ENCODE measurements at regions not wholly inside any gene's neighbourhood (a gene's known extent, or its start where the extent isn't known, plus 50 kb on each side); places are given as distances from the start of the nearest gene placed in this dataset.

DNA sequence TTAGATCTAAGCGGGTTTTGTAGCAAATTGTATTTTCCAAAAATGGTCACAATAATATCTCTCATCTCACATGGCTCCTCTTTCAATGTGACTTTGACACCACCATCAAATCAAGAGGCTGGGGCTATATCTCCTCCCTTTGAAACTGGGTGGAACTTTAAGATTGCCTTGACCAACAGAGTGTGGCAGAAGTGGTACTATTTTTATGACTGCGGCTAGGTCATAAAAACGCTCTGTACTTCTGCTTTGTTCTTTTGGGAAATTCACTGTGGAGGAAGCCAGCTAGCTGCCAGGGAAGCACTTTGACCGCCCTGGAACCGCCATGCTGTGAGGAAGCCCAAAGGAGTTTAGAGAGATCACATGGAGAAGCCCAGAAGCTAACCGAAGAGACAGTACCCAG, 50.7 kb upstream of the ACOT11 start:
- DNase-seq: no peak

DNA sequence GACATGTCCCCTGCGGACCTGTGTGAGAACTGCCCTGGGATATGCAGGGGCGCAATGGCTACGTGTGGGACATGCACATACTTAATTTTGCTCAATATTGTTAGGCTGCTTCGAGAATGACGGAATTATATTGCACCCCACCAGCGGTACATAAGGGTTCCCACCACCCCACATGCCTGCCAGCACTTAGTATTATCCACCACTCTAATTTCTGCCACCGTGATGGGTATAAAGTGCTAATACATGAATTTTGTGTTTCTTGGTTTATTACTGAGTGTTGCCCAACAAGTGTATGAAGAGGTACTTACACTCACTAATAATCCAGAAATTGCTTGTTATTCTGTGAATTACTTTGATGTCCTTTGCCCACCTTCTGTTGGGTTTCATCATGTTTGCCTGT, 52.1 kb upstream of the ACOT11 start:
- no peak for DNase-seq

DNA sequence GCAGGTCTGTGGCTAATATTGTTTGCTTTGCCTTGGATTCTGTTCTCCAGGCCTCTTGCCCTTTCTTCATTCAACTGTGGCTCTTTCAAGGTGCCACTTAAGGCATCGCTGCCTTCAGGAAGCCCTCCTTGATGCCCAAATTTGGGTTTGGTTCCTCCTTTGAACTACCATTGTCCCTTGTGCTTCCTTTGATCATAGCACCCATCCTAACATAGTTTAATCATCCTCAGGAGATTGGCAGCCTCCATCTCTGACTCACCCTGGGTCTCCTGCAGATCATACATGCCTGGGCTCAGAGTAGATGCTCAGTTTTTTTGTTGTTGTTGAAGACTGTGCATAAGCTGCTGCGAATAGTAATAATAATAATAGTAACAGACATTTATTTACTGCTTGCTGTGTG, 54.4 kb upstream of the ACOT11 start:
- DNase-seq: no peak

DNA sequence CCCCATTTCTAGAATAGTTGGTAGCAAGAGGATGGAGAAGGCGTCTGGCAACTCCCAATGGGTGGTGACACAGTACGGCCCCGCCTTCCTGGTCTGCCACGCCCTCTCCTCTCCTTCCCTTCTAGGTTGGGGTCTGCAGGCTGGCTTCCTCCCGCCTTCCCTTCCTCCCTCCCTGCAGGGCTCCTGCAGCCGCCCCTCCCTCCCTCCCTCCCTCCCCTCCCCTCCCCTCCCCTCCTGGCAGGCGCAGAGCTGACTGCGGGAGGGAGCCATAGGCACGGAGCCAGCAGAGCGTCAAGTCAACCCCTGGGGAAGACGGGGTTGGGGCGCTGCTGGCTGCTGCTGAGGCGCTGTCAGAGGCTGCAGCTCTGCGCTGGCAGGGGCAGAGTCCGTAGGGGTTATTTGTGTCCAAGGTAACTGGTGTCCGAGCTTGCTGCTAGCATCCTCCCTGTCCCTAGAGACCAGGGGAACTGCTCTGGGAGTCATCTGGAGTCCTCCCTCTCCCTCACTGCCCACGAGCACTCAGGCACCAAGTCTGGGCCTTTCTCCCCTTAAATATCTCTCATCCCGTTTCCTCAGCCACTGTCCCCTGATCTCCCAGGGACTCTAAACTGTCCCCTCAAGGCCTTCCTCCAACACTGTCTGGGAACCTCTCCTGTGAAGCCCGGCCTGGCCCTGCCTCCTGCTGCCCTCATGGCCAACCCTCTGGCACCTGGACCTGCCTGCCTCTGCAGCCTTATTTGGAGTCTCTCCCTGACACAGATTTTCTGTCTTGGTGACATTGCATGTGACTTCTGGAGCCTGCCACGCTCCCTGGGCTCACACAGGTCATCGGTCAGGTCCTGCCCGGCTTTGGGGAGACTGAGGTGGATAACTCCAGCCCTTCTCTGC, 57.4 kb upstream of the ACOT11 start:
- peak in 5 of 56 donors; percentile 2 to 43 (median 11) for DNase-seq

DNA sequence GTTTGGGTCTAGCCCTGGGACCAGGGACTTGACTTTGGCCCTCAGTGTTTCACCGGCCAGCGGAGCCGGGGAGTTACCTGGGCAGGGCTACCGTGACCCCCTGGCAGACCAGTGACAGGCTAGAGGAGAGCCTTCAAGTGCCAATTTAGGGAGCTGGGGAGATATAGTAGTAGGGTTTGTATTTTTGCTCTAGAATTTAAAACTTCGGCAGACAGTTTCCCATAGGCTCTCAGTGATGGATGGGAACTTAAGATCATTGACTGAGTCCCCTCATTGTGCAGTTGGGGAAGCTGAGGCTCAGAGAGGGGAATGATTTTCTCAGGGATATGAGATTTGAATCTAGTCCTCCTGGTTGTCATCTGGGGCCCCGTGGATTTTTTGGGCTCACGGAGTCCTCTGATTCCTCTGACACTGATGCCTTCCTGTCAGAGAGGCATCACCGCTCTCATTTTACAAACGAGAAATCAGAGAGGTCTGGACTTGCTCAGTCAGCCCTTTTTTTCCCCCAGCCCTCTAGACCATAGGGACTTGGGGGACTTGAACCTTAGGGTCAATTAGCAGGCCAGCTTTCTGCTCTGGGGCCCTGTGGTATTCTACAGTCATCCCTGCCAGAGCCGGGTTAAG, 58.3 kb upstream of the ACOT11 start:
- DNase-seq: no peak

DNA sequence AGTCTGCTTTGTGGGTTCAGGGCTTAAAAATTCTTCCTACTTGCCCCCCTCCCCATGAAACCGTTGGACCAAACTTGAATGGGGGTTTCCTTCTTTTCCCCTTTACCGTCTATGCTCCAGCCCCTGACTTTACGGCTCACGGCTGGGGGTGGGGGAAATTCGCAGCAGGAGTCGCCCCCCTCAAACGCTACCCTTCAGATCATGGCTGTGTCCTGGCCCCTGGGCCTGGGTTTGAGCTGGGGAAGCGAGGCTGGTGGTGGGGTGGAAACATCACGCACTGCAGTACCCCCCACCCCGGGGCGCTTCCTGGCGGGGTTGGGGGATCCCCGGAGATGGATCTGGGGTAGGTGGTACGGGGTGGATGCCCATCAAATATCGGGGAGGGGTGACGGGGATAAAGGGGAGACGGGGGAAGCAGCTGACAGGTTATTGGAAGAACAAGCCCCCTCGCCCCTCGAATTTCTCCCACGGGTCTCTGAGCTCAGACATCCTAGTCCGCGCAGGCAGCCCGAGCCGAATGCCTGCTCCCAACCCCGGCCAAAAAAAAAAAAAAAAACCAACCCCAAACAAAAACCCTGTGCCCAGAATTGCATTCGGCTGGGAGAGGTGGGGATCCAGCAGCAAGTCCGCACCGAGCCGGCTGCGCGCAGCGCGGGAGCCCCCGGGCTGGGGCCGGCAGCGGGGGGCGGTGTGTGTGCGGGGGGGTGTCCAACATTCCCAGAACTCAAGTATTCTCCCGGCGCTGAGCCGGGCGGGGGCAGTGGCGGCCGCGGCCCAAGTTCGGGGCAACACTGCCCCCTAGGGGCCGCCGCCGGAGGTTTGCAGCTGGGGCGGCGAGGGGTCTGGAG, 59.0 kb upstream of the ACOT11 start:
- DNase-seq: peak in 50 of 56 donors; percentile 25 to 82 (median 66)

DNA sequence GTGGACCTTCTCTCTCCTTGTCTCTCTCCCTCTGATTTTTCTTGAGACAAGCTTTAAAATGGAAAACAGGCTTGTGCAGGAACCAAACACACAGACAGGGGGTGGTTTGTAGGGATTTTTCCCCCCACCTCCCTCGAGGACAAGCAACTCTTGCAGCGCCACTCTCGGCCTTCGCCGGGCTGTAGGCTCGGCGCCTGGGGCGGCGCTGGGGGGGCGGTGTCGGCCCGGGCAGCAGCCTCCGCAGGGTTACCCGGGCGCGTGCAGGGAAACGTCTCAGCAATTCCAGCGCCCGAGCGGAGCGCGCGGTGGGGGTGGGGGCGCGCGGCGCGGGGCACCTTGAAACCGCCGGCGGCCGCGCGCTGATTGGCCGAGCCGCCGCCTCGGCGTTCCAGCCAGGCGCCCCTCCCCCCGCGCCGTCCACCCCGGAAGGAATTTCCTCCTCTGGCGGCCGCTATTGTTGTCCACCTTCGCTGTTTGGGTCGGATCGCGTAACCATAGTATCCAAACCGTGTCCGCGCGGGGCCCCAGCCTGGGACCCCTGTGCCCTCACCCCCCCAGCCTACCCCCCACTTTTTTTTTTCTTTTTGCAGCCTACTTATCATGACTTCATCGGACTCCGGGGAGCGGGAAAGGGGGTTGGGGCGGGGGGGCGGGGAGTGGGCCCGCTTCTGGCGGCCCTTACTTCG, 59.8 kb upstream of the ACOT11 start:
- peak; percentile 45 to 92 (median 79) for DNase-seq

DNA sequence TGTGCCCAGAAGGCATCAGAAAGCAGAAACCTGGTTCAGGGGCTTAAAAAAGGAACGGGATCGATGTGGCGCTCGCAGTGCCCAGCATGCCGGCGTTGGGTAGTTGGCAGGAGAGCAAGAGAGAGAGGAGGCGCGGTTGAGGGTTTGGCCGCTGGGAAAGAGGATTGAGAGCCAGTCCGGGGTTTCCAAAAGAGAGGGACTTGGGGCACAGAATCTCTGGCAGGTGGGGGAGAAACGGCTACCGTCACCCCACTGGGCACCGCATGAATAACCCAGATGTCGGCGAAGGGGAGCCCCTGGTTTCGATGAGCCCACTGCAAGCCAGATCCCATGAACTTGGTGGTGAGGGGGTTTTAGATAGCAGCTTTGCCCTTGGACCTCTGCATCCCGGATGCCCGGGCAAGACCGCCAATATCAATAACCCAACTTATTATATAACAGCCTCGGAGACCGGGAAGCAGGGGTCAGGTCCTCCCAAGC, 60.4 kb upstream of the ACOT11 start:
- DNase-seq: peak in 32 of 56 donors; percentile 19 to 80 (median 58)

DNA sequence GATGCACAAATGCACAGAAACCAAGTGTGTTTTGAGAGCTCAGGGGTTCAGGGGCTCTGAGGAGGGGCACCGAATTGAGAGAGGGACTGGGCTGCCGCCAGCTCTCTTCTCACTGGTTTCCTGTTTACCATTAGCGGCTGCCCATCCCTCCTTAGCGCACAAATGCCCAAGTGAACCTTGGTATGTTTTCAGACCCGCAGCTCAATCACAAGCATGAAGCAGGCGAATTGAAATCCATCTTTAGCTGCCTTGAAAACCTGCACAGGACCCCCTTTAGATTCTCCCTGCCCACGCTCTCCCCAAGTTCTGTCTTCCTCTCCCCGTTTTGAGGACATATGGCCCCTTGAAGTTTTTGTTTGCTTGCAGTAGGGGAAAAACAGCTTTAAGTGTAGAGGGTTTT, 61.1 kb upstream of the ACOT11 start:
- DNase-seq: peak in 1 of 56 donors; percentile 4

DNA sequence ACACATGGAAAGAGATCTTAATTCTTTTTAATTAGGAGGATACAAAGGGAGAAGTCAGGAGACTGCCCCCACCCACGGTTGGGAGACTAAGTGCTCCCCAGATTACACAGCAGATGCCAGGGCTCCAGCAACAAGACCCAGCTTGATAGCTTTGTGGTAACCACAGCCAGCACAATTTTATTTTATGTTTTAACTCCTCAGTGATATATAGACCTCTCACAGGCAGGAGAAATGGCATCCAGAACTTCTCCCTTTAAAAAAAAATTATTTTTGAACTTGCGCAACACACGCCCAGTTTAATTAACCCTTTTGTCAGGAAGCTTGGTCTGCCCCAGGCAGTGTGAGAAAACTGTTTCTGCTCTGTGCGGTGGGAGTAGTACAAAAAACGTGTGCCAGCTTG, 62.6 kb upstream of the ACOT11 start:
- DNase-seq: no peak

DNA sequence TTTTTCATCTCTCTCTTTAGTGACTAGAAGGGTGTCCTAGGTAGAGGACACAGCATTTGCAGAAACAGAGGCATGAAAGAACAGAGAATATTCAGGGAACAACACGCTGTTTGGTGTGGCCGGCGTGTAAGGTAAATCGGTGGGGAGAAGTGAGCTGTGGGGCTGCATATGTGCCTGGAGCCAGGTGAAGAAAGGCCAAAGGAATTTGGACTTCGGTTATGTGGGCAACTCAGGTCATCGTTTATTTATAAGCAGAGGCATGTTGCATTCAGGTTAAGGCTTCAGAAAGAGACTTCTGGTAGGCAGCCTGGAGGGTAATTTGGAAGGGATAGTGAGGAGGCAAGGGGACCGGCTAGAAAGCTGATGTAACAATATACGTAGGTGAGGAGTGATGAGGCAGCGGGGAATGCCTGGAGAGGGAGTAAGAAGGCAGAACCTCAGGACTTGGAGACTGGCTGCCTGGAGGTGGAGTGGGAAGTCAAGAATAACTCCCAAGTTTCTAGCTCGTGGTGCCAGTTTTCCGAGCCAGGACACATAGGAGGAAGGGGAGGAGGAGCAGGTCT, 64.1 kb upstream of the ACOT11 start:
- DNase-seq: no peak

DNA sequence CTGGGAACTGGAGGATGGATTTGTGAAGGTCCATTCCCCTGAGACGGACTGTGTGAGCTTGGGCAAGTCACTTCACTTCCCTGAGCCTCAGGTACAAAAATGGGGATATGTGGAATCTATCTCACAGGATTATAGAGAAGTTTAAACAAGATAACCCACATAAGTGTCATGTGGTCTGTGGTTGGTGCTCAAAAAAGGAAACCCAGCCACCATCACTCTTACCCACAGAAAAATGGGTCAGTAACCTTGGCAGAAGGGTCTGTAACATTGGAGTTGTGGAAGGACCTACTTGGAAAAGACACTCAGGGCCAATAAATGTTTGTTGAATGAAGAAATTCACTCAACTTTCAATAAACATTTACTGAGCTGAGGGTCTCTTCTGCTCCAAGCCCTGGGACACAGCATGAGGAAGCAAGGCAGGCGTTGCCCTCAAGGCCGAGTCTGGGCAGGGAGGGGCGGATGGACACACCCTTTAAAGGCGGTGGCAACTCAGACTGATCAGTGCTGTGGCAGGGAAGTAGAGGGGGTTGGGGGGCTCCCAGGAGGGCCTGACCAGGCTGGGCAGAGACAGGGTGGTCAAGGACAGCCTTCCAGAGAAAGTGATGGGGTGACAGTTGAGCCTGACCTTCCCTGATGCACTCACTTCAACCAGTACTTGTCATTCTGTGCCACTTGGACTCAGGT, 66.7 kb upstream of the ACOT11 start:
- no peak for DNase-seq

DNA sequence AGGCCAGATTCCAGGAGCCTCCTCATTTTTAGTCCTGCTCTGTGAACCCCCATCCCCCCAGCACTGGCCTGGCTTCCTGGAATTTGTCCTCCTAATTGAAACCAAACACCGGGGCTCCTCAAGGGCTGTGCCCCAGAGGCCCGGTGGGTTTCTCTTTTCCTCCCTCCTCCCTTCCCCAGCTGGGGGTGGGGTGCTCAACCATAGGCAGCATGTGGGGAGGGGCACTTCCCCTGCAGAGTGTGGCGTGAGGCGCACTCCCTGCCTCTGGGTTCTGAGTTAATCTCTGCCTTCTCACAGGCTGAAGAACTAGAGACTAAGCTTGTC, 67.5 kb upstream of the ACOT11 start:
- DNase-seq: no peak

DNA sequence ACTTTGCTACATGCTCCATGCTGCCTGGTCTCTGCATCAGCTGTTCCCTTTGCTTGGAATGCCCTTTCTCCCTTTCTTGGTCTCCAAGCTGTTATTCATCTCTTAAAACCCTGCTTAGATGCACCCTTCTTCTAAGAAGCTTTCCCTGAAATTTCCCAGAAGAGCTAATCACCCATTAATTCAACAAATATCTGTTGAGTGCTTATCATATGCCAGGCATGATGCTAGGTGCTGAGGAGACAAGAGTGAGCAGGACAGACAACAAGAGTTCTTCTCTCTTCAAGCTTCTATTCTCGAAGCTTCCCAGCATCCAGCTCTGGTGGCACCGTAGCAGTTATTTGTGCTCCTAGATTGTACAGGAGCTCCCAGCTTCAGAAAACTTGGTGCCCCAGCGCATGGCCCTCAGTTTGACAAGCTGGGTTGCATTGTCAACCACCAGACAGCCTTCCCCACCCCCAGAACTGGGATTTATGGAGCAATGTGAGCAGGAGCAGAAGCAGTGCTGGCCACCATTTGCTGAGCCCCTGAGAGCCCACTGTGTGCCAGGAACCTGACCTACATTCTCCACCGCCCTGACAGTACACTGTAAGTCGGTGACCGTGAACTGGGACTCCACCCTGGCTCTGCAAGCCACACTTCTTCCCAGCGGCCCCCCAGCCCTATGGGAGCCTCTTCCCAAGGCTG, 68.0 kb upstream of the ACOT11 start:
- no peak for DNase-seq

DNA sequence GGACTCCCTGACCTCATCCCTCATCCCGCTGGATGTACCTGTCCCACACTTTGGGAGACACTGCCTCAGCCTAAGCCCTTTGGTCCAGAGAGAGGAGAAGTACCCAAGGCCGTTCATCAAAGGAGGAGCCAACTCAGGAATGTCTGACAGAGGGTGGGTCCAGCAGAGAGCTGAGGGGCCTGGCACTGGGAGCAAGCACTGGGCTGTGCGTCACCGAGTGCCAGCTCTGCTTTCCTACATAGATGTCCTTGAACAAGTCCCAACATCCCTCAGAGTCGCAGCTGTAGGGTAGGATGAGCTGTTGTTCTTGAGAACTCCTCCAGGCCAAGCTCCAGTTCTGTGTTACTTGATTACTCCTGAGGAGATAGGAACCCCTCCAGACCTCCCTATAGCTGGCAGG, 68.8 kb upstream of the ACOT11 start:
- DNase-seq: no peak

DNA sequence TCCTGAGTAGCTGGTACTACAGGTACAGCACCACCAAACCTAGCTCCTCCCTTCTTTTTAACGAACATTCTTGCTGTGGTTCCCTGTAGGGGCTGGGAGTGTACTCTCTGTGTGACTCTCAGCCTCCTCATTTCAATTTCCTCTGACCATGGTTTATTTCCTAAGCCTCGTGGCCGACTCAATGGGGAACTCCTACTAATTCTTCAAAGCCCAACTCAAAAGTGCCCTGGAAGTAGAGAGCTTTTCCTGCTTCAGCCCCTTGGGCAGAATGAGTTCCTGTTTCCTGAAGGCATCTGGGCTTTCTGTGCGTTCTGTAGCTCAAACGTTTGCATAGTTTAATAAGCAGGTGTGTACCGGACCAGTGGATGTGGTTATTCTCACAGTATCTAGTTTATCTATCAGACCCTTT, 70.9 kb upstream of the ACOT11 start:
- no peak for DNase-seq

DNA sequence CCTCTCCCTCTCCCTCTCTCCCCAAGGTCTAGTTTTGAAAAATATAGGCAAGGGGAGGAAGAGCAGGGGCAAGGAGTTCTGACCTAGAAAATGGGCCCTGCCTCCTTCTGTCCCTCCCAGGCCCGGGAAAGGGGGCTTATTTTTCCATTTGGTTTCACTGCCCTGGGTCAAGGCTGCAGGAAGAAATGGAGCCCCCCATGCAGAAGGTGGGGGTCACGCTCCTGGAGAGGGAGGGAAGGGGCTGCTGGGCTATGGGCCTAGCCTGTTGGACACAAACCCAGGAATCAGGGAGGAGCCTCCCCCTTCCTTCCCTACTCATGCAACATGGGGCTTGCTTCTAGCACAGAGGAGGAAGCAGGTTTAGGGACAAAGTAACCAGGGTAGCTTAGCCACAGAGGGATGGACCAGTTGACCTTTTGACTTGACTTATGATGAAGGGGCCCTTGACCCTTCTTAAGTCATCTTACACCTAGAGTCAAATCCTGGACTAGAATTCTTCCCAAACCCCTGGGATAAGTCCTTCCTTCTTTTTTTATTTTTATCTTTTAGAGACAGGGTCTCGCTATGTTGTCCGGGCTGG, 70.4 kb upstream of the SSBP3 start:
- no peak for DNase-seq

DNA sequence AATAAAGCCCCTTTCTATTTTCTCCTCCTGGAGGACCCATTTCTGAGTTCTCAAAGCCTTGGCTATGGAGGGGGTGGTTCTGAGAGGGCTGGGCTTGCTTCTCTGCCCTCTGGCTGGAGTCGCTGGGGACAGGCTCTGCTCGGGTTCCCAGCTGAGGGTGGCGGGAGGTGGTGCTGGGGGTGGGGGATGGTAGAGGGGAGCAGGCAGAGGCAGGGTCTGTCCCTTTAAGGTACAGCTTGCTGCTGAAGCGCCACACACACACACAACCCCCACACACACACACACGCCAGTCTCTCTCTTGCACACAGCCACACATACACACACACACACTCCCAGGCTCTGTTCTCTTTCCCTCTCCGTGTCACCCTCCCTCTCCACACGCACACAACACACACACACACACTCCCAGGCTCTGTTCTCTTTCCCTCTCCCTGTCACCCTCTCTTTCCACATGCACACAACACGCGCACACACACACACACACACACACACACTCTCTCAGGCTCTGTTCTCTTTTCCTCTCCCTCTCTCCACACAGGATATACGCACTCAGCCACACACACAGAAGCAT, 69.8 kb upstream of the SSBP3 start:
- peak in 11 of 56 donors; percentile 7 to 41 (median 24) for DNase-seq

DNA sequence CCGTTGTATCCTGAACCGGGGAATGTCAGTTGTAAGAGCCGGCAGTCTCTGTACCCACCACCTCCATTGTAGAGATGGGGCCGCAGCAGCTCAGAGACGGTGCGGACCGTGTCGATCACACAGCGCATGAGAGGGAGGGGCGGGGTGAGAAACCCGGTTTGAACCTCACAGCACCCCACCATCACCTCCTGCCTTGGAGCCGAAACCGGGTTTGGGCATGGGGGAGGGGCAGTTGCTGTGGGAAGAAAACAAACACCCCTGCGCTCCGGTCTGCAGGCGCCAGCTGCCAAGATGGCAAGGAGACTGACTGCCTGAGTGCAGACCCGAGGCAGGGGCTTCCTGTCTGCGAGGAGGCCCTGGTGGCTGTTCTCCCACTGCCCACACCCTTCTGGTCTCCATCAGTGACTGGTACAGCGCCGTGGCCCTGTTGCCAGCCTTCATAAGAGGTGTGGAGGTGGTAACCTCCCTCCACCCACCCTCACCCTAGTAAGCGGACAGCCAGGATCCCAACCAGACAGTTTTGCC, 69.2 kb upstream of the SSBP3 start:
- peak in 2 of 56 donors; percentile 8 to 40 for DNase-seq
